GM19351 (cell line): ENCODE measurements at regions not wholly inside any gene's neighbourhood (a gene's known extent, or its start where the extent isn't known, plus 50 kb on each side); places are given as distances from the start of the nearest gene placed in this dataset.
"Not testable (repeated sequence)": the region's sequence is repeated elsewhere in the genome, so short reads cannot be mapped to it uniquely, and the experiment has no call there.

Experiments used
- ATAC-seq: cut with Tn5 transposase; IDR thresholded peaks from one replicate; pipeline ENCODE4 v1.9.1; 2021; ENCODE audit warnings: mild to moderate bottlenecking, moderate library complexity; ENCODE audit not compliant: unreplicated experiment

DNA sequence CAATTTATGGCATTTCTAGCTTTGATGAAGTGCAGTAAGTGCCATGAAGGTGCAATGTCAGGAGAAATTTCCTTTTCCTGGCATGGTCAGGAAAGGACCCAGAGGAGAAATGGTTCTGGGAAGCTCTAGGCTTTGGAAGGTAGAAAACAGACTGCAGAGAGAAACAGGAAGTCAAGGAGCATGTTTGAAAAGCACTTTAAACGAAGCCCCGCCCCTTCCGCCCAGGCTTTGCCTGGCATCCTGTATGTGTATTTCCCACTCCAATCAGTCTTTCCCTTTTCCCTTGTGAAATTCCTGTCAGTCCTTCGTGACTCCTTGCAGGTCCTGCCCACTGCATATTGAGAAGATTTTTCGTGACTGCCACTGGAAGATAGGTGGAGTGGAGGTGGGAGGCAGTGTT, 320.9 kb upstream of the SASH1 start:
- no peak for ATAC-seq

DNA sequence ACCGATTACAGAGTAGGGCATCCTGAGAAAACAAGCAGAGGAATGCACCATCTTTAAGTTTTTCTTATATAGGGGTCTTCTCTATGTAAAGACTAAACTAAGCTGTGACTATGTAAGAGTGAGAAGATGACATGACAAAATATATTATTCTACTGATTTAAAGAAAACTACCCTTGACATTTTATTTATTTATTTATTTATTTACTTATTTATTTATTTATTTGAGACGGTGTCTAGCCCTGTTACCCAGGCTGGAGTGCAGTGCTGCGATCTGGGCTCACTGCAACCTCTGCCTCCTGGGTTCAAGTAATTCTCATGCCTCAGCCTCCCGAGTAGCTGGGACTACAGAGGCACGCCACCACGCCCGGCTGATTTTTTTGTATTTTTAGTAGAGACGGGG, 320.4 kb upstream of the SASH1 start:
- ATAC-seq, result not testable (repeated sequence)

DNA sequence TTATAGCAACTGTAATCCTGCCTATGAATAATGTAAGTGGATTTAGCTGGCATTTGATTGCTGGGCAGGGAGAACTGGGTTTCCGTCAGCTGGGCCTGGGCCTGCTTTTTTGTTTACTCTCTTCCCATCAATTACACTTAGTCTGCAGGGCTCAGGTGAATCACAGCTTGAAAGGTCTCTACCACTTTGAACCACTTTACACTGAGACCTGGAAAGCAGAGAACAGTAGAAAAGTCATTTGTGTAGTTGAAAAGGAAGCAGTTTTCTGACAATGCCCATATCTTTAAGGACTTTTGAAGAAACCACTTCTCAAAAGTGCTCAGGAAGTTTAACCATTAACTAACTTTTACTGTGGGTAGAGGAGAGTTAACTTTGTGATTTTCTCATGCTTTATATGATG, 315.4 kb upstream of the SASH1 start:
- ATAC-seq, result no peak

DNA sequence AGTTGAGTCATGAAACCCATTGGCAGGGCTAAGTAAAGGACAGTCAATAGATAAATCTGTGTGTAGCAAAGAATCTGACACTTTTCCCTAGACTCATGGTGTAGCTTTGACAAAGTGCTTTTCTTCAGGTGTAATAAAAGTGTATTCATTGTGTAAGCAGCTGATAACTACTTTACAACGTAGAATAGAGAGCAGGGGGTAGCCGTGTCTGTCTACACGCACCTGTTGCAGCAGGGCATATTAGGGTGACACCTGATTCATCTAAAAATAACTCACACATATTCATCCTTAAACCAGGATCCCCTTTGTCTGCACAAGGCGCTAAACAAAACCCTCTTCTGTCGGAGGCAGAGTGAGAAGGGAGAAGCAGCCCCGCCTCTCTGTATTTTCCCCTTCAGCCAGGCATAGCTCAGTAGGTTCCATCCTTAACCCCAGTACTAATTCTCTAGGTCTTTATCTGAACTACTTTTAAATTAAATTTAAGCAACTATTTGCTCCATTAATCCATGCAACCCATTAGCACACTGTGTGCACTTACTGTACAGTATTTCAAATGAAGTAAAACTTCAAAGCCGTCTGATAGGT, 306.7 kb upstream of the SASH1 start:
- ATAC-seq, result no peak

DNA sequence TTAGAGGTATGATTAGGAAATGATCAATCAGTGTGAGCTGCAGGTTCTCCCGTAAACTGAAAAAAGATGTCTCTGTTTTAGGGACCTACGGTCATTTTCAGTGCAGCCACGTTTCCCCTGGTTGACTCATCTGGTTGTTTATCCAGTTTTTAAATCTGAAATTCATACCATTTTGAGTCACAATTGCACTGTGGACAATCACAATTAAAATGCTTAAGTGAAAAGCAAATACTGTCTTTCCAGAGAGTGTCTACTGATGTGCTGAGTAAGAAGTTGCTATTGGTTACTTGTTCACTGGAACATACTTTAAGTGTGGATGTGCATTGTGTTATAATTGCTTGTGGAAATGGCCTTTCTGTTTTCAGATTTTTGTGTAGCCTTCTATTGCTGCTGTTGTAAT, 305.1 kb upstream of the SASH1 start:
- no peak for ATAC-seq

DNA sequence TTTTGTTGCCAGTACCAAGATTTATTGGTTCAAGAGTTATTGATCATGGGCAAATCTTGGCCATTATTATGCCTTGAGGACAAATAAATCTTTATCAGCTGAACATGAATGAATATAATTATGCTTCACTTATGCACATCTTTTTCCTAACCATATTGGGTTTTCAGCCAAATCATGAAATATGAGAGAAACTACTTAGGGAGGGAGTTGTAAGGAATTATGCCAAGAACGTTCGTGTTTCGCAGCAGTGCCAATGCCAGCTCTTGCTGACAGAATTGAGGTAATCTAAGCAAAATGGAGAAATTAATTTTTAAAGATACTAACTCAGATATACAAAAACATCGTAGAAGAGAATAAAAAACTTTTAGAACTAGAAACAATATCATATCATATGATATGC, 301.1 kb upstream of the SASH1 start:
- no peak for ATAC-seq

DNA sequence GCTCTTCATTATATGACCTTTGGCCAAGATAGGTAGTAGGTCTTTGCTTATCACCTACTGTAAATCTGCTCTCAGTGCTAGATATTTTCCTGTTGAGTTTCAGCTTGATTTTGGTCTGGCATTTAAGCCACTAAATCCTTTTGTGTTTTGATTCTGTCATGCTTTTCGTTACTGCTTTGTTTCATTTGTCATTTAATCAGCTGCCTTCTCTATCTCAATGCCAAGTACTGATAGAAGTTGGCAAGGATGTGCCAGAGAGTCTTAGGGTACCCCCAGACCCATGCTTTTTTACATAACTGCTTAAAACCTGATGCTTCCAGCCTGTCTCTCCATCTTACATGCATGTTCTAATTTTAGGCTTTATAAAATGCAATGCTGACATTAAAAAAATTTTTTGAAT, 300.1 kb upstream of the SASH1 start:
- no peak for ATAC-seq

DNA sequence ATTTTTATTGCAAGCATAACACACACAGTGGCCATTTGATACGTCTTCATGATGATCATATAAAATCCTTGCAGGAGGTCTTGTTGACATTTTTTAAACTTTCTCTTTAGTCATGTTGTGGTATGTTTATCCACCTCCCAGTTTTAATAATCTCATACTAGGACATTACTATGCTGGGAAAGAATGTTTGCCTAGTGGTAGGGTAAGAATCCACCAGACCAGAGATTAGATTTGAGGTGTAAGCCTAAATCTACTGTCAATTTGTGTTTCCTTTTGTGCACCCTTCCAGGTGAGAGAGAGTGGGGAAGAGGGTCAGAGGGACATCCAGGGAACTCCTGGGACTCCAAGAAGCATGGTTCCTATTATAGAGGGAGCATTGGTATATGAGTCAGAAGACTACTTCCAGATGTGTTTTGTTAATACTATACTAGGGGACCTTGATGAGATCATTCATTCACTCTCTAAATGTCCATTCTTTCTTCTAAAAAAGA, 298.3 kb upstream of the SASH1 start:
- no peak for ATAC-seq

DNA sequence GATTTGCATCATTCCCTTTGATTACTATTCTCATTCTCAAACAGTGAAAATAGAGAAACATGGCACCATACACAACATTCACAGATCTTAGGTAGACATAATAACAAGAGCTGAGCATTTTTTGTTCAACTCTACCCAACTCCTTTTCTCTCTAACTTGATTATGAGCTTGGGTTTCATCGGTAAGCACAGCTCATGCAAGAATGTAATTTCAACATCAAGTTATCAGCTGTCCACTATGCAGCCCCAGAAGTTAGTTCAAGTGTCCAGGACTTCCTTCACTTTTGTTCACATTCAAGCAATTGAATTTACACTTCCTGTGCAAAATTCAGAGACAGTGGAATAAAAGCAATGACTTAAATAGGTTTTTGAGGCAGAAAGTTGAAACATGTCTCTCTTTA, 297.7 kb upstream of the SASH1 start:
- no peak for ATAC-seq

DNA sequence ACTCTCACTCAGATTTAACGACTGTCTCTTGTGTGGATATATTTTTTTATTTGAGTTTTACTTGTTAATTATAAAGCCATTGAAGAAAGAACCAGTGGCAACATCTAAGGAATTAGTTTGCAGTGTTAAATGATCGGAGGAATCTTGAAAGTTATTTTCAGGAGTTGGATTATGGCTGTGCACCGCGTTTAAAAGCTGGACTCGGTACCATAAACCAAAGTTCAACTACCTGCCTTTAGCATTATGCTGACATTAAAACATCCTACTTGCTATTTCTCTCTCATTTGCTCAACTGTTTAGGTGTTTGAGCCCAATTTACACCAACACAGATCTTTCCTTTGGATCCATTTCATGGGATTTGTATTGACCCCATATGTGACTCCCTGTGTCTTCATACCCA, 289.4 kb upstream of the SASH1 start:
- ATAC-seq, result no peak

DNA sequence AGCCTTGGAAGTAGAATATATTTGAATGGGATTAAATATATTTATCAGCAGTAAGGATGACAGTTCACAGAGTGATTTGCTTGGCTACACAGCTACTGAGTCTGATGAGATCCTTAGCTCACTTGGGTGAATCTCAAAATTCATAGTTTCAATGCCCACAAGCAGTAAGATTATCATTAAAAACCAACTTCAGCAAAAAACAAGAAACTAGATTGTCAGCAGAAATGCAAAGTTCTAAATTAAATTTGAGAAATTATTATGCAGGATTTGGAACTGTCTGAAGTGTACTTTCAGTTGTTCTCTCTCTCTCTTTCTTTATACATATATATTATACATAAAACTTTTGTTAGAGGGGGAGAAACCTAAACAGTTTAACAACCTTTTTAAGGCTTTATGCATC, 288.8 kb upstream of the SASH1 start:
- no peak for ATAC-seq

DNA sequence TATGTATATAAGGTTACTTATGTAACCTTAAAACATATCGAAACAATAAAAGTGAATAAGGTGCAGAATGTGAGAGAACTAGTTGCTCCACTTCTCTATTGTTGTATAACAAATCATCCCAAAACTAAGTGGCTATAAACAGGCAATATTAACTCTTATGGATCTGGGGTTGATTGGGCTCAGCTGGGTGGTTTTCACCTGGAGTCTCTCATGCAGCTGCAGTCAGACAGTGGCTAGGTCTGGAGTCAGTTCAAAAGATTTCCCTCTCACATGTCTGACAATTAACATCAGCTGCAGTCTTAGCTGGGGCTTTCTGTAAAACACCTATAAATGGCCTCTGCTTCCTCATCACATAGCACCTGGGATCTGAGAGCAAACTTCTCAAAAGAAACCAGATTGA, 288.4 kb upstream of the SASH1 start:
- no peak for ATAC-seq

DNA sequence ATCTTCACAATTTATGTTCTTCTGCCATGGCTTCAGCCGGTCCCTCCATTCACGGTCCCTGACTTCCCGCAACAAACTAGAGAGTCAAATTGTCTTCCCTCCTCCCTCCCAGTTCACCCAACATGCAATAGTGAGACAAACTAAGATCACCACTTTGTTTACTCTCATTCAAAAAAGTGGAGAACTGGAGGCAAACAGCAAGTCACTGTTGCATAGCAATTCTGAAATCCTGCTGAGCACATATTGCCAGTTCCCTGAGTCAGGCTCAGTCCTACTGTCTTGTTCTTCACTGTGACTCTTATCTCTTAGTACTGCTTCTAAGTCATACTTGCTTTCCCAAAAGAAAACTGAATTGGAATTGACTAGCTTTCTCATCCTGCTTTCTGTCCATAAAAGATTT, 287.2 kb upstream of the SASH1 start:
- ATAC-seq, result no peak

DNA sequence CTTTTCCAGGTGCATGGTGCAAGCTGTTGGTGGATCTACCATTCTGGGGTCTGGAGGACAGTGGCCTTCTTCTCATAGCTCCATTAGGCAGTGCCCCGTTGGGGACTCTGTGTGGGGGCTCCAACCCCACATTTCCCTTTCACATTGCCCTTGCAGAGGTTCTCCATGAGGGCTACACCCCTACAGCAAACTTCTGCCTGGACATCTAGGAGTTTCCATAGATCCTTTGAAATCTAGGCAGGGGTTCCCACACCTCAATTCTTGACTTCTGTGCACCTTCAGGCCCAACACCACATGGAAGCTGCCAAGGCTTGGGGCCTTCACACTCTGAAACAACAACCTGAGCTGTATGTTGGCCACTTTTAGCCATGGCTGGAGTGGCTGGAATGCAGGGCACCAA, 282.8 kb upstream of the SASH1 start:
- no peak for ATAC-seq

DNA sequence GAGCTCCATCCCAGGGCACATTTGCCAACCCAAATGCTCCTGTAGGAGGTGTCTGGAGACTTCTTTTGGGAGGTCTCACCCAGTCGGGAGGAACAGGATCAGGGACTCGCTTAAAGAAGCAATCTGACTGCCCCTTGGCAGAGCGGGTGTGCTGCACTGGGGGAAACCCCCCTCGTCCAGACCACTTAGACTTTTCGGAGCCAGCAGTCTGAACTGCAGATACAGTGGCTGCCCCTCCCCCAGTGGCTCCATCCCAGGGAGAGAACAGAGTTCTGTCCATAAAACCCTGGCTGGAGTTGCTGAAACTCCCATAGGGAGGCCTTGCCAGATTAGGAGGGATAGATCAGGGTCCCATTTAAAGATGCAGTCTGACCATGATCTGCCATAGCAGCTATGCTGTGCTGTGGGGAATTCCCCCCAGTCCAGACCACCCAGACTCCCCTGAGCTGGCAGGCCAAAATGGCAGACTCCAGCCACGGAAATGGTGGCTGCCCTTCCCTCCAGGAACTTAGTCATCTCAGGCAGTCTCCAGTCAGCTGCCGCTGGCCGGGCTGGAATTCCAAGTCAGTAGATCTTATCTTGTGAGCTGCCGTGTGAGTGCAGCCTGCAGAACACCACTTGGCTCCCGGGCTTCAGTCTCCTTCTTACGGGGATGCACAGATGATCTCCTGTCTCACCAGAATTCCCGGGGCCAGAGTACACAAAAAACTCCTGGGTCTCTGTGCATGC, 278.1 kb upstream of the SASH1 start:
- ATAC-seq, result no peak

DNA sequence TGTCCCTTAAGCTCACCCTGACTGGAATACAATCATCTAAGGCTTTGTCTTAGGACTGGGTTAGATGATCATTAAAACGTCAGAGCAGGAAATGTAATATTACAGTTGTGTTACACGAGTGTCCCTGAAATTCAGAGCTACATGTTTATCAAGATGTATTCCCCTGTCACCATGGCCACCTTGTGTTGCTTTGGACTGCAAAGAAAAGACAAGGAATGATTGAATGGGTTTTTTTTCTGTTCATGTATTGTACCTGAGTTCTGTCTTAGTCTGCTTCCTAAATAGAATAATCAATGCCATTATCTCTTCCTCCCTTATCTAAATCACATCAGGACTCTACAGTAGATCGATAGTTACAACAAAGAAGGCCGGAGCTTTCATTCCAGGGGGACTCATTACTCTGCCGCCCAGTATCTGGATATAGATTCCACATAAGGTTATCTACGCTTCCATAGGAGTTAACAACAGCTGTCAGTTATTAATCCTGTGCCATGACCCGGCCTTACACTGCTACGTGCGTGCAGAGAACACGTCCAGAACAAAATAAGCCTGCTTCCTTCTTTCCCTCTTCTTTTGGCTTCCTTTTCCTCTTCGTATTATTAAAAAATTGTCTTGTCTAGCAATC, 274.1 kb upstream of the SASH1 start:
- ATAC-seq, result no peak

DNA sequence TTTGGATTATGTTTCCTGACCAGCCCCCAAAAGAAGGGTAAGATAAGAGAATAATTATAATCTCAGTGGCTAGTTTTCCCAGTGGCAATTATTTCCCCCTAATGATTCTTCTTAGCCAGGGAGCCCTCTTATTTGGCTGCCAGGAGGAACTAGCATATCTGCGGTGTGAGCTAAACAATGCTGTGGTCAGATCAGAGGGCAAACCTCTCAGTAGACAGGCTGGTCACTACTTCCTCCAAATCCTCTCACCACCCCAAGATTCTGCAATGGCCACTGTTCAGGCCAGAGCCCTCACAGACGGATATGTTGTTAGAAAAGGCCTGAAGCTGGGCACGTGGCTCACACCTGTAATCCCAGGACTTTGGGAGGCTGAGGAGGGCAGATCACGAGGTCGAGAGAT, 273.4 kb upstream of the SASH1 start:
- no peak for ATAC-seq

DNA sequence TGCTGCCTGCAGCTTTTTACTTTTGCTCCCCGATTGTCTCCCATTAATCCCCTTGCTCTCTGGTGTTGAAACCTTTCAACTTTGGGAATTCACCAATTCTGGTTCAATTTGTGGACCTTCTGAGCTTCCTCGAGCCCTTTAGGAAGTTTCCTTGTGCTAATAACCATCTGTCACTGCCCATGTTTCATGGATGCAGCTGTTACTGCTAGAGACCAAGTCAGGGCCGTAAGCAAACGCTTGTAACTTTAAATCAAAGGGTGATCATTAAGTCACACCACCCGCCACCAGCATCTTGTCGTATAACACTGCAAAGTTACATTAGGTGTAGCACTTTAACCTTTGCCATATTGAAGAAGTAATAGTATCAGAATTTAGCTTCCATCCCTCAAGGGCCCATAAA, 268.3 kb upstream of the SASH1 start:
- ATAC-seq, result no peak

DNA sequence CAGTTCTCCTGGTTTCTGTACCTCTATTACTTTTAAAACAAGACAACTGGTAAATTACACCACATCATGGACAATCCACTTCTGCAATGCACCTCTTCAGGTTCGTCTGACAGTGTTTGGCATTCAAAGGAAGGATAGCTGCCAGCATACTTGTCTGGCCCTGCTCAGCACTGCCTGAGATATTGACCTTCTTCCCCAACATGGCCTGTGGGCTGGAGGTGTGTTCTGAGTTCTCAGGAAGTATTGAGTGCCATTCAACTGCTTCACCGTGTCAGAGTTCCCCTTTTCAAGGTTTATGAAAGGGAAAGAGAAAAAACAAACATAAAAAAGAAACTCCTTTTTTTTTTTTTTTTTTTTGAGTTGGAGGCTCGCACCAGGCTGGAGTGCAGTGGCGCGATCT, 267.9 kb upstream of the SASH1 start:
- ATAC-seq, result peak; percentile 83

DNA sequence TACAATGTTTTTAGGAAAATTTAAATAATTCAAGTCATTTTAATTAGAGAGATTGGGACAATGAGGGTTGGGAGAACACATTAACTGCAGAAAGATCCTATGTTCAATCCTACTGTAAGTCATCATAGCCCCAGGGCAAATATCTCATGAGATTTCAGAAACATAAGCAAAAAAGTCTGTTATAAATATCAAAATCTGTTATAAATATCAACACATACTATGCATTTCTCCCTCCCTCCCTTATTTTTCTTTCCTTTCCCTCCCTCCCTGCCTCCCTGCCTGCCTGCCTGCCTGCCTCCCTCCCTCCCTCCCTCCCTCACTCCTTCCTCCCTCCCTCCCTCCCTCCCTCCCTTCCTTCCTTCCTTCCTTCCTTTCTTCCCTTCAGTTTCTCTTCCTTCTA, 267.3 kb upstream of the SASH1 start:
- no peak for ATAC-seq

DNA sequence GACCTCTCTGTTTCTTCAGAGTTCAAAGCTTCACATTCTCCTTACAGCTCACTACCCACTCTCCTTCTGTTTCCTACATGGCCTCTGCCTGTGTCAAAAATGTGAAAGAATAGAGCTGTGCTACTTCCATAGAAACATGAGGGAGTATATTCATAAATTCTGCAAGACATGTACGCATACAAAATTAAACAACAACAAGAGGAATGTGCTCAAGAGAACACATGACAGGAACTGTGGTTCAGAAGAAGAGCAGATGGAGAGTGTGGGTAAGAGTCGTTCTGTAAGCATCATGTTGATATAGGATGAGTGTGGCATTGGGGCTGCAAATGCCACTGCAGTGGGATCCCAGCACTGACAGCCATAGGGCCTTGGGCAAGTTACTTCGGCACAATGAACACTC, 266.6 kb upstream of the SASH1 start:
- no peak for ATAC-seq

DNA sequence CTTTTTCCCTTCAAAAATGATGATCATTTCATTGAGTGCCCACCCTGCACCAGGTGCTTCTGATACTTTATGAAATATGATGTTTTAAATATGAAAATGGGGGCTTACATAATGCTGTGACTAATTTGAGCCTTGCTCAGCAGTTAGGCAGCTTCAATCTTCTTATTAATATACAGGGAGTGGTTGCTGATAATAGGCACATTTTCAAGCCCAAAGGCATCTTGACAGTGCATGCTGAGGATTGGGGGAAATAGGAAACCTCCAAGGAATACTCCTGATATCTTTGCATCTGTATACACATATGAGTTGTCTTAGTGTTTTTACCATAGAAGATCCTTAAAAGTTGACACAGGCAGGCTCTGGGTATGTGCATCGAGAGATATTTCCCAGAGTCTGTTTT, 262.3 kb upstream of the SASH1 start:
- no peak for ATAC-seq
